AG04450 (cell line): ENCODE measurements at regions not wholly inside any gene's neighbourhood (a gene's known extent, or its start where the extent isn't known, plus 50 kb on each side); places are given as distances from the start of the nearest gene placed in this dataset.

Experiments
- CTCF ChIA-PET: fragments of 300-600, 350-600 bp; formaldehyde crosslinking; extraction: SDS; loops from one replicate; lab custom pipeline; 2022; ENCODE audit warnings: antibody characterized with exemption, inconsistent platforms; lab: Charles Lee
- POLR2A ChIA-PET: fragments of 350-600 bp; formaldehyde crosslinking; extraction: SDS; loops from one replicate; lab custom pipeline; 2021; ENCODE audit warnings: antibody characterized with exemption, inconsistent platforms; lab: Yijun Ruan, JAX
- DNase-seq: peaks from one replicate; pipeline ENCODE4 v3.0.0-alpha.2; 2011; ENCODE audit warnings: low read depth, low spot score
- H3K27ac ChIP-seq: one replicate; pipeline ENCODE4 v1.5.1; 2012; ENCODE audit warnings: low read depth, low read length, control low read depth
- H3K27me3 ChIP-seq: one replicate; pipeline ENCODE4 v1.6.0; 2012; ENCODE audit warnings: low read length; ENCODE audit not compliant: control insufficient read depth, insufficient read depth
- H3K4me3 ChIP-seq: 2 replicates; pipeline ENCODE4 v1.5.1; 2011; ENCODE audit warnings: mild to moderate bottlenecking, low read depth, low read length, control low read depth
- H3K9me3 ChIP-seq: 2 replicates; pipeline ENCODE4 v1.5.1; 2012; ENCODE audit warnings: low read length; ENCODE audit not compliant: control insufficient read depth, insufficient read depth
- CTCF ChIP-seq: IDR thresholded peaks from 2 replicates; pipeline ENCODE4 v1.5.1; 2011; ENCODE audit warnings: low read depth, low read length, control low read depth, inconsistent platforms

- TF ChIP-seq CTCF = no peak
- H3K27ac ChIP-seq = no peak overlapping the region
These were observed 145.6 kb downstream of the SCARB1 start for GRCh38 chr12:124718036-124718435.

DNA sequence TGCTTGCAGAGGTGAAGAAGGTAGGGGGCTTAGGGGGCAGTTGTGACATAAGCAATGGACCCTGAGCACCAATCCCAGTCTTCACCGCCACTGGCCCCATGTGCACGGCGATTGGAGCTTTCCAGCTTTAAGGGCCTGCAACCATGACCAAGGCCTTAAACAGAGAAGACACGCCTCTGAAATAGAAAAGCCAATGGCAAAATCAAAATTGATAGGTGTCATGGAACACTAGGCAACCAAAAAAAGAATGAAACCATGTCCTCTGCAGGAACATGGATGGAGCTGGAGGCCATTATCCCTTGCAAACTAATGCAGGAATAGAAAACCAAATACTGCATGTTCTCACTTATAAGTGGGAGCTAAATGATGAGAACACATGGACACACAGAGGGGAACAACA is 146.3 kb downstream of the SCARB1 start:
- TF ChIP-seq CTCF = no peak
- no peaks in the 10 kb centered on the region for H3K27me3 ChIP-seq
- ChIA-PET CTCF (interaction anchor here (0.6 kb wide), 1 partner anchor 49 kb away, joined by 3 read pairs; no protein-coding TSS in a partner anchor), POLR2A (no interaction called here)
- no peak overlapping the region for H3K27ac ChIP-seq
- peaks cover 11% of the 10 kb centered on the region; the same call in 1 of the 2 replicates for H3K9me3 ChIP-seq
- no peak overlapping the region for H3K4me3 ChIP-seq
- DNase-seq = no peak

More at GRCh38 chr12:124718036-124718435, 145.6 kb downstream of the SCARB1 start:
- Histone ChIP-seq H3K4me3 (no peak overlapping the region), H3K27me3 (no peaks in the 10 kb centered on the region), H3K9me3 (peaks cover 11% of the 10 kb centered on the region; the same call in 1 of the 2 replicates)
- POLR2A ChIA-PET = no interaction called here
- CTCF ChIA-PET = interaction anchor here (0.6 kb wide), 1 partner anchor 48 kb away, joined by 3 read pairs; no protein-coding TSS in a partner anchor
- DNase-seq = no peak

DNA sequence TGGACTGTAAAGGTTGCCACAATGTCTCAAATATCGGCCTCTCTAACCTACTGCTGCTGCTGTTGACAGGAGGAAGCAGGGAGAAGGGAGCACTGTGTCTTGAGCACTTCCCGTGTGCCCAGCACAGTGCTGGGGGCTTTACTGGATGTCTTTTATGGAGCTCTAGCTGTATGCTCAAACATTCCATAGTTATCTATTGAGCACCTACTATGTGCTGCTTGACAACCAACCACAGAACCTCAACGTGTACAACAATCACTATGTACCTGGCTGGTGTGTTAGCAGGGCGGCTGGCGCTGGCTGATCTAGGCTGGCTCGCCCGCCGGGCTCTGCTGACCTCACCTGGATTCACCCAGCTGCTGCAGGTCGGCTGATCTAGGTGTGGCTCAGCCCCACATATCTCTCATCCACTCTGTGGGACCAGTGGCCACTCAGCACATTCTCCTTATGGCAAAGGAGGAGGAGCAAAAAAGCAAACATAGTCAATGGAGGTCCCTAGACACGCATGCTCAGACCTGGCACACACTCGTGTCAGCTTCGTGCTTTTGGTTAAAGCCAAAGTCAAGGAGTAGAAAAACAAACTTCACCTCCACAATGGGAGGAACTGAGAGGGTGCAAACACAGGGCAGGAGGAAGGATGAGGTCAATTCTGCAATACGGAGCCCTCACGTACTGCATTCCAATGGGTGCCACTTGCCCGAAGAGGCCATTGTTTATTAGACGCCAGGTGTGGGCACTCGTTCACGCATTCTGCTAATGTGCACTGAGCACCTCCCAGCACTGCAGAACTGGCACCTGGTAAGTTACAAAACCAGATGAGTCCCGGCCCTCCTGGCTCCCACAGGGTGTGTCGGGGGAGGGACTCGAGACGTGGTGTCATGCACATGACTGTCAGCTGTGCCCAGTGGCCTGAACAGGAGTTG is 147.2 kb downstream of the SCARB1 start:
- no peak for TF ChIP-seq CTCF
- POLR2A ChIA-PET = no interaction called here
- no peak overlapping the region for H3K27ac ChIP-seq
- peaks cover 11% of the 10 kb centered on the region; the same call in 1 of the 2 replicates for H3K9me3 ChIP-seq
- DNase-seq = no peak
- CTCF ChIA-PET = no interaction called here
- no peaks in the 10 kb centered on the region for H3K27me3 ChIP-seq
- no peak overlapping the region for H3K4me3 ChIP-seq

GRCh38 chr12:124715121-124715990 is 147.9 kb upstream of the NCOR2 start:
- no peak for TF ChIP-seq CTCF
- POLR2A ChIA-PET = no interaction called here
- no peak overlapping the region for H3K27ac ChIP-seq
- CTCF ChIA-PET = no interaction called here
- H3K4me3 ChIP-seq = no peak overlapping the region
- no peaks in the 10 kb centered on the region for H3K27me3 ChIP-seq
- no peak for DNase-seq
- peaks cover 11% of the 10 kb centered on the region; the same call in 1 of the 2 replicates for H3K9me3 ChIP-seq
